AG10803 (cell line): ENCODE measurements at regions not wholly inside any gene's neighbourhood (a gene's known extent, or its start where the extent isn't known, plus 50 kb on each side); places are given as distances from the start of the nearest gene placed in this dataset.
"Not testable (repeated sequence)": the region's sequence is repeated elsewhere in the genome, so short reads cannot be mapped to it uniquely, and the experiment has no call there.

Source experiments
- DNase-seq: peaks from one replicate; pipeline ENCODE4 v3.0.0; 2010; ENCODE audit warnings: low read depth
- H3K4me3 ChIP-seq: 2 replicates; pipeline ENCODE4 v1.5.1; 2011; ENCODE audit warnings: mild to moderate bottlenecking, low read length, control low read depth
- TF ChIP-seq, protein P1 (sequence below): conservative IDR thresholded peaks from 2 replicates; pipeline ENCODE4 v1.5.1; 2011; ENCODE audit warnings: mild to moderate bottlenecking, low read length, control low read depth, inconsistent platforms

DNA sequence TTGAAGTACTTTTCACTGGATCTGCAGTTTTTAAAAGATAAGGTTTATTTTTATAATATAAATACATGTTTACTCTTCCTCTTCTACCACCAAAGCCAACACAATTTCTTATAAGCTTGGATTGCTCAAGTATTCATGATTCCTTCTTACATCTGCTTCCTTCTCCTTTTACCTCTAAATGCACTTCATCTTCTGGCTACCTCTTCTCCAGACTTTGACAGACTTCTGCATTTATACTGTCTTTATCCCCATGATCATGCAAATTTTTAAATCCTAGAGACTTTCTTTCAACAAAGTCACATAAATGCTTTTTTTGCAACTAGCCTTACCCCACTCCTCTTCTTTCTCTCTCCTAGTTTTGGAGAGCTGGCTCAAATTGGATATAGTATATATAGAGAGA lies 142.9 kb downstream of the TFAP2B start:
- H3K4me3 ChIP-seq: no peak overlapping the region
- TF ChIP-seq, protein P1, sequence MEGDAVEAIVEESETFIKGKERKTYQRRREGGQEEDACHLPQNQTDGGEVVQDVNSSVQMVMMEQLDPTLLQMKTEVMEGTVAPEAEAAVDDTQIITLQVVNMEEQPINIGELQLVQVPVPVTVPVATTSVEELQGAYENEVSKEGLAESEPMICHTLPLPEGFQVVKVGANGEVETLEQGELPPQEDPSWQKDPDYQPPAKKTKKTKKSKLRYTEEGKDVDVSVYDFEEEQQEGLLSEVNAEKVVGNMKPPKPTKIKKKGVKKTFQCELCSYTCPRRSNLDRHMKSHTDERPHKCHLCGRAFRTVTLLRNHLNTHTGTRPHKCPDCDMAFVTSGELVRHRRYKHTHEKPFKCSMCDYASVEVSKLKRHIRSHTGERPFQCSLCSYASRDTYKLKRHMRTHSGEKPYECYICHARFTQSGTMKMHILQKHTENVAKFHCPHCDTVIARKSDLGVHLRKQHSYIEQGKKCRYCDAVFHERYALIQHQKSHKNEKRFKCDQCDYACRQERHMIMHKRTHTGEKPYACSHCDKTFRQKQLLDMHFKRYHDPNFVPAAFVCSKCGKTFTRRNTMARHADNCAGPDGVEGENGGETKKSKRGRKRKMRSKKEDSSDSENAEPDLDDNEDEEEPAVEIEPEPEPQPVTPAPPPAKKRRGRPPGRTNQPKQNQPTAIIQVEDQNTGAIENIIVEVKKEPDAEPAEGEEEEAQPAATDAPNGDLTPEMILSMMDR: no peak
- DNase-seq: no peak

DNA sequence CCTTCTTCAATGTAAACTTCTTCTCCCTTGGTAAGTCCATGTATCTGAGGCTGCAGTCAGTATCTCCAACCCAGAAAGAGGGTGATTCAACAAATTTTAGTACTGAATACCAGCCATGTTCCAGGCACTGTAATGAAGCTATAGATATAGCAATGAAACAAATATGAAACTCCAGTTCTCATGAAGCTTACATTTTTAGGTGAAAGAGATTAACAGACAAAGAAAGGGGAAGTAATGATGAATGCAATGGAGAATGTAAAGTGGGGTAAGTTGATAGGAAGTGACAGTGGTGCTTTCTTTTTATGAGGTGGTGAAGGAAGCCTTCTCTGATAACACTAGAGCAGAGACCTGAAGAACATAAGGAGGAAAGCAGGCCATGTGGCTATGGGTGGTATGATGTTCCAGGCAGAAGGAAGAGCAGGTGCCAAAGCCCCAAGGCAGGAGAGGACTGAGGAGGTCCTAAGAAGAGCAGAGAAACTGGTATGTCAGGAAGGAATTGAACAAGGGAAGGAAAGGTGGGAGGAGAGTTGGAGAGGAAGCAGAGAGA lies 143.6 kb downstream of the TFAP2B start:
- no peak overlapping the region for H3K4me3 ChIP-seq
- DNase-seq: no peak
- TF ChIP-seq, protein P1: no peak

DNA sequence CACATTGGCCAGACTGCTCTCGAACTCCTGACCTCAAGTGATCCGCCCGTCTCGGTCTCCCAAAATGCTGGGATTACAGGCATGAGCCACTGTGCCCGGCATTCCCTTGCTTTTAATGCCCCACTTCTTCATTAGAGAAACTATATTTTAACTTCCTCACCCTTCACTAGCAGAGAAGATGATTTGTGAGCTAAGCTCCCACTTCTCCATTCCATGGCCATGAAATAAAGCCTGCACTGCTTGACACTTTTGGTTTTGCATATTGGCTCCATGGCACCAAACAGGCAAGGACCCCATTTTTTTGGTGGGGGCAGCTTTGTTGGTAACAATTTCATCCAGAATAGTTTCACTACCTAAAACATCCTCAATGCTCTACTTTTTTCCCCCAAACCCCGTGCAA lies 145.3 kb downstream of the TFAP2B start:
- no peak for DNase-seq
- TF ChIP-seq, protein P1: no peak
- H3K4me3 ChIP-seq: no peak overlapping the region

DNA sequence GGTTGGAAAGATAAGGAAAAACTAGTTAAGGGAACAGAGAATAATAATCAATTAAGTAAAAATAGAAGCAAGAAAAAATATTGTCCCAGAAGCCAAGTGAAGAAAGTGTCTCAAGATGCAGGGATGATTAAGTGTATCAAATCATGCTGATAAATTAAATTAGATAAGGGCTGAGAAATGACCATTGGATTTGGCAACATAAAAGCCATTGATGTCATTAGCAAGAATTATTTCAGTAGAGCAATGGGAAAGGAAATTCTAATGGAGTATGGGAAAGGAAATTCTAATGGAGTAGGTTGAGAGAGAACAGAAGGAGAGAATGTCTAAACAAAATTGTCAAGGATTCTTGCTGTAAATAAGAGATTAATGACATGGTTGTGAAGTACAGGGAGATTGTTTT lies 146.8 kb downstream of the TFAP2B start:
- H3K4me3 ChIP-seq: no peak overlapping the region
- TF ChIP-seq, protein P1: no peak
- no peak for DNase-seq

DNA sequence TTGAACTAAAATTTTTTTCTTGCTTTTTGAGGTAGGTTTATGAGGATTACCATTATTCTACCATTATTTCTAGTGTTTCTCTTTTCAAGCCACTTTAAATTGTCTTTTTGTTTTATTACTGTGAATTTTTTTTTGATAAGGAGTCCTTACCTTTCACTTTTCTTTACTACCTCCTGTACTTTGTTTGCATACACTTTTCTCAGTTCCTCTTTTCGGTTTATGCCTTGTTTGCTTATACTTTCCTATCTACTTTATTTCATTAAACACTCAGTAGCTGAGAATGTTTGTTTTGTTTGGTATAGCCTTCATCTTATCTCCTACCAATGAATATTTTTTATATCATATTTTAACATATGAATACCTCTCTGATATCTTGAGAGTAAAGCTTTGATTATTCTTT lies 147.9 kb downstream of the TFAP2B start:
- DNase-seq: no peak
- TF ChIP-seq, protein P1: no peak
- H3K4me3 ChIP-seq: no peak overlapping the region

DNA sequence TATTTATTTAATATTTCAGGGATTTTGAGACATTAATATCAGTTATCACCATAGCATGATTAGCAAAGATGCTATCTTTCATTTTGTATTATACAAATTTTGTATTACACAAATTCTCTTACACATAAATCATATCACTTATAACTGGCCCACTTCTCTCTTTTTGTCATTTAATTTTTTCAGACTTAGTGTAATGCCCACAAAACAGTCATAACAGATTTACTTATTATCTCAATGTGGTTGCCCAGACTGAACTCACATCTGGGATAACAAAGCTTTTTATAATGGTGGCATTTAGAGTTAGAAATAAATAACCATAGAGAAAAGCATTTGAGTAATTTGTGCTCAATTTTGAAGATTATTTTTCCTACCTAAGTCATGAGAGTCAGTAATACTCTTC lies 148.3 kb downstream of the TFAP2B start:
- TF ChIP-seq, protein P1: no peak
- no peak for DNase-seq
- H3K4me3 ChIP-seq: no peak overlapping the region

DNA sequence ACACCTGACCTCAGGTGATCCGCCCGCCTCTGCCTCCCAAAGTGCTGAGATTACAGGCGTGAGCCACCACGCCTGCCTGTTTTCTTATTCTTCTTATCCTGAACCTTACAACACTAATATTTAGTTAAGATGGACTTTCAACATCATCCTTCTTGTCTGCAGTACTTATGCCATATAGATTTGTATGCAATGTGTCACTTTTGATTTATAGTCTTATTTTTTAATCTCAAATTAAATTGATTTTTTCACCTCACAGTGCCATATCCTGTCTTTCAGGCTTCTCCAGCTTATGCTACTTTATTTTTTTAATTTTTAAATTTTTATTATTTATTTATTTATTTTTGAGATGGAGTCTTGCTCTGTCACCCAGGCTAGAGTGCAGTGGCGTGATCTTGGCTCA lies 149.6 kb downstream of the TFAP2B start:
- not testable (repeated sequence) for H3K4me3 ChIP-seq, DNase-seq

DNA sequence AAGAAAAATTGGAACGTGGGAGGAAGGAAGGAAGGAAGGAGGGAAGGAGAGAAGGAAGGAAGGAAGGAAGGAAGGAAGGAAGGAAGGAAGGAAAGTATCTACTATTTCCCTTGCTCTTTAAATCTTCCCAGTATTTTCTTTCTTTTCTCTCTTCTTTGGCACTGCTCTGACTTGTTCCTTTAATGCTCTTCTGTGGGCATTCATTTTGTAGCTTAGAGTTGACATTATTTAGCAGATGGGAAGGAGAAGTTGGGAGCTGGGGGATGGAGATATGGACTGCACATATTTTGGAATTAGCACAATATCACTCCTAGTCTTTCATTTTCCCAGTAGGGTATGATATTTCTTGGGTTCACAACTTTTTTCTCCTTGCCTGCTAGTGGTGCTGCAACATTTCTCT lies 152.2 kb downstream of the TFAP2B start:
- H3K4me3 ChIP-seq: no peak overlapping the region

More for the DNA sequence above, 152.2 kb downstream of the TFAP2B start:
- no peak for DNase-seq
- TF ChIP-seq, protein P1: no peak
